ENCODE measurements at regions not wholly inside any gene's neighbourhood (a gene's known extent, or its start where the extent isn't known, plus 50 kb on each side); places are given as distances from the start of the nearest gene placed in this dataset.

GRCh38 chr11:120039039-120039438 lies 98.9 kb downstream of the TRIM29 start:
- 84 to 88% methylated on average over 1 of the region's 1 CpG for WGBS, 2 donors
- H3K4me1 ChIP-seq, result peaks cover 0 to 4% (median 0%) of the 10 kb centered on the region in 4 donors
- H3K27me3 ChIP-seq, result no peaks in the 10 kb centered on the region
- TF ChIP-seq EP300 (IDR thresholded peaks at IDR 0.05), result no peak
- TF ChIP-seq POLR2AphosphoS5 (IDR thresholded peaks at IDR 0.05), result no peak
- TF ChIP-seq CTCF (IDR thresholded peaks at IDR 0.05), result no peak
- no peak for TF ChIP-seq POLR2A (IDR thresholded peaks at IDR 0.05)
- intact Hi-C loops (cut with DNase I), result no loop called here
- DNase-seq, result no peak
- no peaks in the 10 kb centered on the region for H3K36me3 ChIP-seq
- H3K27ac ChIP-seq, result no peak overlapping the region
- no peak overlapping the region for H3K4me3 ChIP-seq
- H3K9me3 ChIP-seq, result peaks cover 0 to 5% (median 0%) of the 10 kb centered on the region in 4 donors

GRCh38 chr11:120037111-120037510 lies 100.8 kb downstream of the TRIM29 start:
- DNase-seq, result no peak
- WGBS, 2 donors, result 84 to 91% methylated on average over 3 of the region's 3 CpGs
- Histone ChIP-seq H3K4me1 (no peaks in the 10 kb centered on the region), H3K27ac (no peak overlapping the region), H3K36me3 (no peaks in the 10 kb centered on the region), H3K4me3 (no peak overlapping the region), H3K27me3 (no peaks in the 10 kb centered on the region), H3K9me3 (peaks cover 0 to 5% (median 0%) of the 10 kb centered on the region in 4 donors)
- intact Hi-C loops (cut with DNase I), result no loop called here
- TF ChIP-seq EP300 (IDR thresholded peaks at IDR 0.05), result no peak
- TF ChIP-seq CTCF (IDR thresholded peaks at IDR 0.05), result no peak

- WGBS, 2 donors, result 96% methylated on average over 5 of the region's 5 CpGs
- intact Hi-C loops (cut with DNase I), result no loop called here
- Histone ChIP-seq H3K9me3 (peaks cover 0 to 5% (median 0%) of the 10 kb centered on the region in 4 donors), H3K36me3 (no peaks in the 10 kb centered on the region), H3K27me3 (no peaks in the 10 kb centered on the region), H3K27ac (no peak overlapping the region), H3K4me3 (no peak overlapping the region), H3K4me1 (no peaks in the 10 kb centered on the region)
- DNase-seq, result no peak
- TF ChIP-seq POLR2AphosphoS5 (IDR thresholded peaks at IDR 0.05) (no peak), CTCF (IDR thresholded peaks at IDR 0.05) (no peak), POLR2A (IDR thresholded peaks at IDR 0.05) (no peak), EP300 (IDR thresholded peaks at IDR 0.05) (no peak)
Observed at GRCh38 chr11:120035756-120036155, 102.2 kb downstream of the TRIM29 start.

GRCh38 chr11:120034881-120035630 lies 102.9 kb downstream of the TRIM29 start:
- TF ChIP-seq POLR2AphosphoS5 (IDR thresholded peaks at IDR 0.05) (no peak), POLR2A (IDR thresholded peaks at IDR 0.05) (no peak), EP300 (IDR thresholded peaks at IDR 0.05) (no peak), CTCF (IDR thresholded peaks at IDR 0.05) (no peak)
- no peaks in the 10 kb centered on the region for H3K36me3 ChIP-seq
- H3K27ac ChIP-seq, result no peak overlapping the region
- no peak overlapping the region for H3K4me3 ChIP-seq
- intact Hi-C loops (cut with DNase I), result no loop called here
- 82 to 88% methylated on average over 9 of the region's 9 CpGs for WGBS, 2 donors
- H3K27me3 ChIP-seq, result no peaks in the 10 kb centered on the region
- no peak for DNase-seq
- H3K9me3 ChIP-seq, result peaks cover 0 to 5% (median 0%) of the 10 kb centered on the region in 4 donors
- H3K4me1 ChIP-seq, result no peaks in the 10 kb centered on the region
